GM18498 (cell line): ENCODE measurements at regions not wholly inside any gene's neighbourhood (a gene's known extent, or its start where the extent isn't known, plus 50 kb on each side); places are given as distances from the start of the nearest gene placed in this dataset.
"Not testable (repeated sequence)": the region's sequence is repeated elsewhere in the genome, so short reads cannot be mapped to it uniquely, and the experiment has no call there.

Experiments
- ATAC-seq: cut with Tn5 transposase; IDR thresholded peaks from one replicate; pipeline ENCODE4 v1.9.1; 2021; ENCODE audit warnings: mild to moderate bottlenecking, moderate library complexity; ENCODE audit not compliant: unreplicated experiment

DNA sequence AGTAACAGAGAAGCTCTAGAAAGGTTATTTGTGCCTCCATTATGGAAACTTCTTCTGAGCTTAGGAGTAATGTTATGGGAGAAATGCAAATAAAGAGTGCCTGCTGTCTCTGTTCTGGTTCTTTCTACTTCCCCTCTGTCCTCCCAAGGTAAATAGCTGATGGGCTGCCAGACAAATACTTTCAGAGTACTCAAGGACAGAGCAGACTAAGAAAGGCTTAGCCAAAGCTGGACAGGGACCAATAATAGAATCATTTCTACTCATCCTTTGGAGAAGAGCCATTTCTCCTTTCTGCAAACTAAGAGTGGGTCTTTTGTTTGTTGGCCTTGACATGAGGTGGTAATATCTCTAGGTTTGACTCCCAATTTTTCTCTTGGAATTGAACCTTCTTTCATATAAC is 136.1 kb downstream of the MID1IP1 start:
- no peak for ATAC-seq

DNA sequence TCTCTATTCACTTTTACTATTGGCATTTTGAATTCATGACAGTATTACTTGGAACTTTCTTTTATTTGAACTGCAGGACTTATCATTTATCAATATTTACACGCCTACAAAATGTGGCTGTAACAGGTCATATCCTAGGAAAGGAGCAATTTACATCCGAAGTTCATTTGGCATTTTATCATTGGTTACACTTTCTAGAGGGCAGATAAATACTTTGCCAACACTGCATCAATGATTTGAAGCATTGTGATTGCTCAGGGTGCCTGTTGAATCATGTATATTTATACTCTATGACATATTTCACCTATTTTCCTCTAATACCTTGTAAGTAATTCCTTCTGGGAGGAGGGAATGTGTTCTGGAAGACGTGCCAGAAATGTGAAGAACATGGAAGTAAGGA is 136.7 kb downstream of the MID1IP1 start:
- ATAC-seq, result no peak

DNA sequence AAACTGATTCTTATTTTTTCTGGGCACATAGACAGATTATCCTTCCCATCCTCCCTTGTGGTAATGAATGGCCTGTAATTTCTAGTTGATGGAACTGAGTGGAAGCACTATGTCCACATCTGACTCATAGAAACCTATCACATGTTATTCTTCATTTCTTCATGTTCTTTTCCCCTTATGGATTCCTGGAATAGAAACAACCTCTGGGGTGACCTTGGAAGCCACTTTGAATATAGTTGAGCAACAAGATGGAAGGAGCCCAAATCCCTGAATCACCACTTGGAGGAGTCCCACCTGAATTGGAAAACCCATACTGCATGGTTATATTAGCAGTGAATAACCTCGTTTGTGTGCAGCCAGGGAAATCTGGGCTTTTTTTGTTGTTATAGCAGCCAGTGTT is 137.8 kb downstream of the MID1IP1 start:
- ATAC-seq, result no peak

DNA sequence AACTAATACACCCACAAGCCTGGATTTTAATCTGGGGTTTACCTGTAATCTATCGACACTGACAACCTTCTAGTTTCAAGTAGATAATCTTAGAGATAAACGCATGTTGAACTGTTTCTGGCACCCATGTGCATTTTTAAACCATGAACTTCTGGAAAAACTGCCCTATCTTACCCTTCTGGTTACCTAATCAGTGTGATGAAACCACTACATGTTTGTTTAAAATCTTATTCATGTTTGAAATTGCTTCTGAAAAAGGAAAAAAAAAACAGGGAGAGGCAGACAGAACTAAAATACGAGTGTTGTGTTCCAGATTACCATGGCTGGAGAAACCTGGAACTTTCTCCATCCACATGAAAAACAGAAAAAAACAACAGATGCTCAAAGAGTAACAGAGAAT is 139.3 kb downstream of the MID1IP1 start:
- ATAC-seq, result no peak

DNA sequence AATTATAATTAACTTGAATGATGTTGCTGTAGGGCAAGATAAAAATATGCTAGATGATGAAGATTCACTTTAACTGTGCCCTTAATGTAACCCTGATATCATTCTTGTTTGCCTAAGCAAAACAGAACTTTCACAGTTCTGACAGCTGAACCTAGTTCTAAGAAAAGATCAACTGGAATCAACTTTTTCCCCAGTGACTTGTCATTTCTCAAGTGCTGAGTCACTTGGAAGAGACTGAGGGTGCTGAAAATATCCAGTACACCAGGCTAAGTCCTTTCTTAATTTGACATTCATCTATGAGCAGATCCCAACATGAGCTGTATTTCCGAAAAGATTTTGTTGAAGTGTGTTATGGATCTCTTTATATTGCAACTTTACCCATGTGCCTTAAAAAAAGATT is 140.4 kb downstream of the MID1IP1 start:
- ATAC-seq, result no peak

DNA sequence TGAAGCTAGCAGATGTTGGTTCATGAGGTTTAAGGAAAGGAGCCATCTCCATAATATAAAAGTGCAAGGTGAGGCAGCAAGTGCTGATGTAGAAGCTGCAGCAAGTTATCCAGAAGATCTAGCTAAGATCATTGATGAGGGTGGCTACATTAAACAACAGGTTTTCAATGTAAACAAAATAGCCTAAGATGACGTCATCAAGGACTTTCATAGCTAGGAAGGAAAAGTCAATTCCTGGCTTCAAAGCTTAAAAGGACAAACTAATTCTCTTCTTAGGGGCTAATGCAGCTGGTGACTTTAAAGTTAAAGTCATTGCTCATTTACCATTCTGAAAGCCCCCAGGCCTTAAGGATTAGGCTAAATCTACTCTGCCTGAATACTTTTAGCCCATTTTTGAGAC is 141.9 kb downstream of the MID1IP1 start:
- no peak for ATAC-seq

DNA sequence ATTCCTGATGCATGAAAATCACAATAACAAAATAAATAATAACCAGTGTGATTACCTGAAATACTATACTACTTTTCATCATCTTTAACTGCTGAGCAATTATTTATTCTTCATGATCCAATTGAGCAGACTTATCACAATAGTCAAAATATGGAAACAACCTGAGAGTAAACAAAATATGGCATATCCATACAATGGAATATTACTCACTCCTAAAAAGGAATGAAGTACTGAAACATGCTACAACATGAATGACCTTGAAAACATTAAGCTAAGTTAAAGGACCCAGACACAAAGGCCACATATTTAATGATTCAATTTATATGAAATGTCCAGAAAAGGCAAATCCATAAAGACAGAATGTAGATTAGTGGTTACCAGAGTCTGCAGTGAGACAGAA is 146.8 kb downstream of the MID1IP1 start:
- ATAC-seq, result no peak

DNA sequence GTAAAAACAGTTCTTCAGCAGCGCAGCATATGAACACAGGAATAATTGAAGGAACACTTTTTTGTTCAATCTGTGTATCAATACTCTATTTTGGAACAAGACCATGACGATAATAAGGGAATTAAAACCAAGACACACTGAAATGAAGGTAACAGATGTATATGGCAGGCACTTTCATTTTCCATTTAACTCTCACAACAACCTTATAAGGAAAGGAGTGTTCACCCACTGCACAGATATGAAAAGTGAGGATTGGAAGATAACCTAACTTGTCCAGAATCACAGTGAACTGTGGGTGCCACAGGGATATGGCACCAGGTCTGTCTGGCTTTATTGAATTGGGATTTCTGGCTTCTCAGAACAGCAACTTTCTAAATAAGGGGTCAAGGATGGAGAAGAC is 153.3 kb downstream of the MID1IP1 start:
- ATAC-seq, result no peak

DNA sequence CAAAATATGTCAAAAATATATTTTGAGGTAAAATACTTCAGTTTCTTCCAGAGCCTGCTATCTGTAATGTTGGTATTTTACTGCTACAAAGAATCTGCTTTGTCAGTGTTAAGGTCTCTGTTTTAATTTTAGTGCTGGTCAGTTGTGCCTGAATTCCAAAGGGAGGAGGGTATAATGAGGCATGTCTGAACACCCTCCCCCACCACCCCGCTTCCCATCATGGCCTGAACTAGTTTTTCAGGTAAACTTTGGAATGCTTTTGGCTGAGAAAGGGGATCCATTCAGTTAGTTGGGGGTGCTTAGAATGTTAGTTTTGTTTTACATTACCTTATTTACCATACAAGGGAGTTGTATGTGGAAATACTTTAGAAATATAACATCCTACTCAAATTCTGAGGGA is 158.5 kb downstream of the MID1IP1 start:
- ATAC-seq, result no peak

DNA sequence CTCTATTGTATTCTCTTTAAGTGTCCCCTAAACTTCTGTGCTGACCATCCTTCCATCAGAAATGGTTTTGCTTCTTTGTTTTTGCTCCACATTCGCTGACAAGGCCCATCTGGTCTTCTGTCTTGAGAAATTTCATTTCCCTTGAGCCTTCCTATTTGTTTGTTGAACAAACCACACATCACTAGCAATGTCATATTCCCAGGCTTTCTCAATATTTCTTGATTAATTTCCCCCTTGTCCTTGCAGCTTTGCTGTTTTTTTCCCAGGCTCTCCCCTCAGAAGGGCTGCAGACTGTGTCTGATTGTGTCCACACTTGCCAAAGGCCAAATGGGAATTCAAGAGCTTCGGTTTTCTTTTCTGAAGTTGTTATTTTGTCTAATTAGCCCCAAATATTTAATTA is 158.9 kb downstream of the MID1IP1 start:
- ATAC-seq, result no peak

DNA sequence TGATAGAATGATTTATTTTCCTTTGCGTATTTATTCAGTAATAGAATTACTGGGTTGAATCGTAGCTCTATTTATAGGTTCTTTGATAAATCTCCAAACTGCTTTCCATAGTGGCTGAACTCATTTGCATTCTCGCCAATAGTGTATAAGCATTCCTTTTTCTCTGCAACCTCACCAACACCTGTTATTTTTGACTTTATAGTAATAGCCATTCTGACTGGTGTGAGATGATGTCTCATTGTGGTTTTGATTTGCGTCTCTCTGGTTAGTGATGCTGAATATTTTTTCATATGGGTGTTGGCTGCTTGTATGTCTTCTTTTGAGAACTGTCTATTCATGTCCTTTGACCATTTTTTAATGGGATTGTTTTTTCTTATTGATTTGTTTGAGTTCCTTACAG is 160.7 kb downstream of the MID1IP1 start:
- ATAC-seq, result no peak

DNA sequence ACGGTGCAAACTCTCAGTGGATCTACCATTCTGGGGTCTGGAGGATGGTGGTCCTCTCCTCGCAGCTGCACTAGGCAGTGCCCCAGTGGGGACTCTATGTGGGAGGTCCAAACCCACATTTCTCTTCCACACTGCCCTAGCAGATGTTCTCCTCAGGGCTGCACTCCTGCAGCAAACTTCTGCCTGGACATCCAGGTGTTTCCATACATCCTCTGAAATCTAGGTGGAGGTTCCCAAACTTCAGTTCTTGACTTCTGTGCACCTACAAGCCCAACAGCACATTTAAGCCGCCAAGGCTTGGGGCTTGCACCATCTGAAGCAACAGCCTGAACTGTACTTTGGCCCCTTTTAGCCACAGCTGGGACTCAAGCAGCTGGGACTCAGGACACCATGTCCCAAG is 162.0 kb downstream of the MID1IP1 start:
- ATAC-seq, result not testable (repeated sequence)

DNA sequence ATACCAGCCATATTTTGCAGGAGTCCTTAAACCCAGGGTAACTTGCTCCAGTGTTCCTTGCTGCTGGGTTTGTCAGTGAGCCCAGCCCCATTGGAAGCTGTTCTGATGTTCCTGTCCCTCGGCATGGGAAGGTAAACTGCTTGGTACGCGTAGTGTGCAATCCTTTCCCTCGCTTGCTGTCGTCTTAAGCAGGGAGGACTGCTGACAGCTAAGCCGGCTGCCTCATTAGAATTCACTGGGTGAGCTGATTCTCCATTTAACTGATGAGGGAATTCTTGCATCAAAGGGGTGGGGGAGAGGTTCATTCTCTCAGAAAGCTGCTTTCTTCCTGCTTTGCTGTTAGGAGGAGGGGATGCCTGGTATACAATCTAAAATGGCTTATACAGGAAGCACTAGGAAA is 164.6 kb downstream of the MID1IP1 start:
- no peak for ATAC-seq

DNA sequence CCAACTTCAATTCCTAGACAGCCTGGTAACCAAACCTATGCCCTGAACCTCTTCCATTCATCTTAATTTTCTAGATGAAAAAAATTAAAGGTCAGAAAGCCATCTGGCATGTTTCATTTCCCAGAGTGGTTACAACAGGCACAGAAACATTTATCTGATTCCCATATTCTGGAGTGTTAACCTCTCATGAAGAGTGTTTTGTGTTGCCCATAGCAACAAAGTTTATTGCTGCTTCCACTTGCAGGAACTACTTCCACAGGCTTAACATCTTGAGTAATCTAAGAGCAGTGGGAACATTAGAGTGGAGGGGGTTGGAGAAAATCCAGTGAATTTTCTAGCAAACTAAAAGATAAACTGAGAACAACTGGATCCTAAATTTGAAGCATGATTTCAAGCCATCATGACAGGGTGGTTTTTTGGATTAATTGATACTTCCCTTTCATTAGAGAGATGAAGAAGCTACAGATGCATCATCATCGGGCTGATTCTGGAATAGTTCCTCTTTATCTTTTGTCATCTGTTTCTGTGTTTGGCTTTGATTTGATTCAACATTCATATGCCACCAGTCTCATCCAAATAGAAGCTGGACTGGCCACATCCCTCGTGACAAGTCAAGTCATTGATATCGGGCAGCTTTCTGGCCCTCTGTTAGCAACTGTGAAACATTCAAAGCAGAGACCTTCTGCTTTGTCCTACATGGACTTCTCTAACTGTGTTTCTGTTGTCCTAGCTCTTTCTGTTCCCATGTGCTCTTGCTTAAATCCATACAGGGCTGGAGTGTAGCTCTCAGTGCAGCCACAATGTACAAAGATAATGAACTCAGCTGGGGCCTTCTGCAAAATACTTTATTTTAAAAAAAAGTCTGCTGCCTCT is 167.3 kb downstream of the MID1IP1 start:
- ATAC-seq, result no peak

DNA sequence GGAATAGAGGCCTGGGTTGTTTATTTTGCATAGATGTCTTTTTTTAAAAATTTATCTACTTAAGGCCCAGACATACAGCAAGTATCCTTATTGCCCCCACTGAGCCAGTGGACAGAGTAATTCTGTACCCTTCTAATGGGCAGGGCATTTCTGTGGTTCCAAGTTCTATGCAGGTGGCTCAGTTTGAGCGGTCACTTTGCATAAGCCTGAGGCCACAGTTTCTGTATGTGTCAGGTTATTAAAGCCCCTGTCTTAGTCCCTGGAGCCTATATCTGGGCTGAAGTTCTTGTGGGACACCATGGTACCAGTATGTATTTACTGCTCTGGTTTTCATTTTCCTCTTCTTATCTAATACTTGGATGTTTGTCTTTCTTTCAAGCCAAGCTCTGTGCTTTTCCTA is 168.8 kb downstream of the MID1IP1 start:
- peak; percentile 50 for ATAC-seq

DNA sequence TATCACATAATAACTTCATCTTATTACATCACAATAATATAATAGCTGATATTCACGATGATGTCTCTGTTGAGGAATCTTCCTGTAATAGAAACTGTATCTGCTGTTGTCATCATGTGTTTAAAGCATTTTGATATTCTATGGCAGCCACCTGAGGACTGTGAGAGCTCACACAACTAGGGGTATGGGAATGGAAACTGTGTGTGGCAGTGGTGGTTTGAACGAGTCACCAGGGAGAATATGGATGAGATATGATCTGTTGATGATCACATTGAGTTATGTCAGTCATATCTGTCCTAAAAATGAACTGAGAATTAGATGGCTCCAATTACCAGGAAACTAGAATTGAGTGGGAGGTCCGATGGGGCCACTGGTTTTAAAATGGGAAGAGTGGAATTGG is 169.6 kb downstream of the MID1IP1 start:
- no peak for ATAC-seq

DNA sequence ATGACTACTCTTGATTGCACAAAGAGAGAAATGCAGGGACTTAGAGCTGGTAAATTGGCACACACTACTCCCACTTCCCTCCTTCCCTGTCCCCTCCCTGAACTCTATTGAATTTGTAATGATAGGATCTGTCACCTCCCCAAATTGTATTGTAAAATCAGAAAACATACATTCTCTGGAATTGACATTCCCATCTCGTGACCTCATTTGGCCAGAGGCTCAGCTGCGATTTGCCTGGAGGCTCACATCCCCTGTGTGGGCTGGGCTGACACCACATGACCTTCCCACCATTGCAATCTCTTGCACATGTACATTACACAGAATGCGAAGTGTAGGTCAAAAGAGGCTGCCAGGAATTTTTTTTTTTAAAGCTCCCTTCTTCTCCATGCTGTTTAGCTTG is 172.1 kb downstream of the MID1IP1 start:
- ATAC-seq, result no peak

DNA sequence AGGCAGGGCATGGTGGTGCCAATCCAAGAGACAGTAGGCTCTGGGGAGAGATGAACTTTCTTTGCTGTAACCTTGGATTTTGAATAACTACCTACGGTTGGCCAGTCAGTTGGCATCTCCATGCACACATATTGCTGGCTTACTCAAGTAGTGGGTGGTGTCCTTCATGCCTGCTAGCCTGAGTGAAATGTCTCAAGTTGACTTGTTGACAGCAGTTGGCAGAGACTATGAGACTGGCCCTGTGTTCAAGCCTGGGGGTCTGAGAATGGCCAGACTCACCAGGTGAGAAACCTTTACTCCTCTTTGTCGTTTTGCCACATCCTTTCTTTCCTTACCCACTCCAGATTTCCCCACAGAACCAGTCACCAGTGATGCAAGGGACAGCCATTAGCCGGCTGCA is 173.3 kb downstream of the MID1IP1 start:
- no peak for ATAC-seq

DNA sequence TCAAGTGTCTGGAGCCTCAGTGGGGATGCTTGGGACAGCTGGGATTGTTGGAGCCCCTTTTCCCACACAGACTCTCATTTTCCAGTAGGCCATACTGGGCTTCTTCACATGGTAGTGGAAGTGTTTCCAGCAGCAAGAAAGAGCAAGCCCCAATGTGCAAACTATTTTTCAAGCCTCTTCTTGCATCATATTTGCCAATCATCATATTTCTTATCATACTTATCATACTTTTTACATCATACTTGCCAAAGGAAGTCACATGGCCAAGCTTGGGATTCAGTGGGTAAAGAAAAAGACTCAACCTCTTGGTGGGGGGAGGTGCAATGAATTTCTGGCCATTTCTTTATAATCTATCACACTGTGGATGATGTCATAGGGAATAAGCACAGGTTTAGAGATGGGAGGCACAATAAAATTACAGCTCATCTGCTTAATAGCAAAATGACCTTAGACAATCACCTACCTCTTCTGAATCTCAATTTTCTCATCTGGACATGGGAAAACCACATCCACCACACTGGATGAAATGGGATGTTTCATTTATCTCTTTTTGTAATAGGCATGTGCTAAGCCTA is 174.2 kb downstream of the MID1IP1 start:
- no peak for ATAC-seq

DNA sequence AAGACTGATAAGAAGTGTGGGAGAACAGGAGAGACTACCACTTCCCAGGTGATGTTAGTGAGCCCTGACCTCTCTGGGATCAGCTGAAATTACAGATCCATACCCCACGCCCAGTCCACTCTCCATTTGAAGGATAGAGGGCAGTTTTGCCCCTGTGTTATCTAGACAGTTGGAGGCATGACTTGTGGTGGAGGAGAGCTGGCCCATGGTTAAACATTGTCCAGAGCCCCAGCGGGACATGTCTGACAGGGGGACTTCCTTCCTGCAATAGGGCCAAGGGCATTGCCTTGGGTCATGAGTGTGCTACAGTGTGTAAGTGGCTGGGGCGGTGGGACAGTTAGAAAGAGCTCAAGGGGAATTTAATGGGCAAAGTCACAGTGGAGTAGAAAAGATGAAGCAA is 181.1 kb downstream of the MID1IP1 start:
- ATAC-seq, result no peak

DNA sequence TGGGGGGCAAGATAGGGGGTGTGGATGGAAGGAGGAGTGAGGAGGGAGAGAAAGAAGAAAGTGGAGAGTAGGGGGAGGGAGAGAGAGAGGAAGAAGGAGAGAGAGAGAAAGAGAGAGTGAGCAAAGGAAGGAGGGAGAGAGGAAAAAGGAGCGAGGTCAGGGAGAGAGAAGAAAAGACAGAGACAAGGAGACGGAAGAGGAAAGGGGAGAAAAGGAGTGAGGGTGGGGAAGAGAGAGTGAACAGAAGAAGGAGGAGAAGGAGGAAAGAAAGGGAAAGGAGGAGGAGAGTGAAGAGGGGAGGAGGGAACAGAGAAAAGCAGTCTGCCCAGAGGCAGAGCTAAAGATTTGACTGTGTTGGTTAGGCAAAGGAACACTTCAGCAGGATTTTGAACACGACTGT is 181.6 kb downstream of the MID1IP1 start:
- ATAC-seq, result no peak

DNA sequence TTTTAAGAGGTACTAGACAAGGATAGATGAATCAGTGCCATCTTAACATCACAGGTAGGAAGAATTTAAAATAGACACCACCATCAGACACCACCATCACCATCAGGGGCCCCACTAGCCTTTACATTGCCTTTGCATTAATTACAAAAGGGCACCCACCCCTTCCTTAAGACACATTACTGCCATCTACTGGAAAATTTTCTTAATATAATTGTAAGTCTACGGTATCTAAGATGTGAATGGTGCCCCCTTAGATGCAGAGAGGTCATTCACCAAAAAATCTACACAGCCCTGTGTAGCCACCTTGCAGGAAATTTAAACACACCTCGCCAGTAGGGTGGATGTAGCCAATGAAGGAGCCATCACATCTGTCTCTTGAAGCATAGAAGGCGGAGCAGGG is 184.1 kb downstream of the MID1IP1 start:
- no peak for ATAC-seq

DNA sequence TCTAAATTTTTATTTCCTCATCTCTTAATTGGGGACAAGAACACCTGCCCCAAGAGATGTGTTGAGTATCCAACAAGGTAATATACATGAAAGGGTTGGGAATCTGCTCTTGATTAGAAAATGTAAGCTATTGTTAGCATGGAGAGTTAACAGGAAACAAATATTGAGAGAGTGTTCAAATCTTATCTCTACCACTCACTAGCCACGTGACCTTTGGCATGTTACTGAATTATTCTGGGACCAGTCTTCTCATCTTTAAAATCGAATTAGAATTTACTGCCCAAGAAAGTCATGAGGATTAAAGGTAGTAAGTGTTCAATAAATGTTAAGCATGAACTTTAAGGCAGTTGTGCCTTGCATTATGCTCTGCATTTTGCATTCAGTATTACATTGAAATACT is 184.7 kb downstream of the MID1IP1 start:
- no peak for ATAC-seq
